GM23338 (cell line): ENCODE measurements at regions not wholly inside any gene's neighbourhood (a gene's known extent, or its start where the extent isn't known, plus 50 kb on each side); places are given as distances from the start of the nearest gene placed in this dataset.

Experiments
- ATAC-seq: fragments of 200-7000 bp; cut with Tn5 transposase; 3 replicates; pipeline ENCODE4 v1.9.1; 2020
- DNase-seq: peaks from one replicate; pipeline ENCODE4 v3.0.0-alpha.2; 2015; ENCODE audit warnings: low spot score
- H2AFZ ChIP-seq: fragments of 200-600 bp; sonication (generic); 2 replicates; pipeline ENCODE4 v1.8.0; 2016; ENCODE audit warnings: antibody characterized with exemption, mild to moderate bottlenecking, moderate library complexity
- H3F3A ChIP-seq: fragments of 200-600 bp; sonication (generic); replicated peaks from 2 replicates; pipeline ENCODE4 v1.8.0; 2017; ENCODE audit warnings: antibody characterized with exemption, mixed run types, low read depth
- H3K27ac ChIP-seq: fragments of 200-600 bp; sonication (generic); 2 replicates; pipeline ENCODE4 v1.6.1; 2016; ENCODE audit warnings: low read depth
- H3K27me3 ChIP-seq: fragments of 200-600 bp; sonication (generic); 2 replicates; pipeline ENCODE4 v1.8.0; 2016; ENCODE audit warnings: mild to moderate bottlenecking, mixed run types, moderate library complexity; ENCODE audit not compliant: insufficient read depth
- H3K36me3 ChIP-seq: fragments of 200-600 bp; sonication (generic); 2 replicates; pipeline ENCODE4 v1.8.0; 2016; ENCODE audit warnings: mild to moderate bottlenecking; ENCODE audit not compliant: insufficient read depth
- H3K4me1 ChIP-seq: fragments of 200-600 bp; sonication (generic); 2 replicates; pipeline ENCODE4 v1.8.0; 2016; ENCODE audit warnings: mild to moderate bottlenecking, moderate library complexity; ENCODE audit not compliant: insufficient read depth
- H3K4me2 ChIP-seq: fragments of 200-600 bp; sonication (generic); 2 replicates; pipeline ENCODE4 v1.7.1; 2017; ENCODE audit warnings: mixed run types
- H3K4me3 ChIP-seq: fragments of 200-600 bp; sonication (generic); 2 replicates; pipeline ENCODE4 v1.6.1; 2016; ENCODE audit warnings: mixed run types
- H3K79me2 ChIP-seq: fragments of 200-600 bp; sonication (generic); replicated peaks from 2 replicates; pipeline ENCODE4 v1.8.0; 2017; ENCODE audit warnings: mild to moderate bottlenecking; ENCODE audit not compliant: insufficient read depth
- H3K9me2 ChIP-seq: fragments of 200-600 bp; sonication (generic); 2 replicates; pipeline ENCODE4 v1.8.0; 2017; ENCODE audit not compliant: insufficient read depth
- H4K20me1 ChIP-seq: fragments of 200-600 bp; sonication (generic); replicated peaks from 2 replicates; pipeline ENCODE4 v1.8.0; 2017; ENCODE audit warnings: mild to moderate bottlenecking; ENCODE audit not compliant: insufficient read depth
- H3K27ac Mint-ChIP-seq: 2 replicates; pipeline ENCODE4 v1.8.0; 2020; ENCODE audit warnings: inconsistent platforms, mild to moderate bottlenecking, moderate library complexity, mixed read lengths
- H3K27me3 Mint-ChIP-seq: 3 replicates; pipeline ENCODE4 v1.8.0; 2022; ENCODE audit warnings: low read depth, mild to moderate bottlenecking, moderate library complexity, mixed read lengths, inconsistent platforms; ENCODE audit not compliant: insufficient read depth, poor library complexity
- H3K36me3 Mint-ChIP-seq: 3 replicates; pipeline ENCODE4 v1.8.0; 2021; ENCODE audit warnings: low read depth, mild to moderate bottlenecking, inconsistent platforms, moderate library complexity, mixed read lengths
- H3K4me1 Mint-ChIP-seq: 3 replicates; pipeline ENCODE4 v1.8.0; 2020; ENCODE audit warnings: mild to moderate bottlenecking, inconsistent platforms, mixed read lengths
- H3K4me3 Mint-ChIP-seq: 3 replicates; pipeline ENCODE4 v1.8.0; 2021; ENCODE audit warnings: moderate library complexity, mild to moderate bottlenecking, inconsistent platforms, mixed read lengths
- H3K9me3 Mint-ChIP-seq: 3 replicates; pipeline ENCODE4 v1.8.0; 2020; ENCODE audit warnings: moderate library complexity, mild to moderate bottlenecking, inconsistent platforms, mixed read lengths
- CREB1 ChIP-seq: fragments of 250-450 bp; sonication (Bioruptor Pico); IDR thresholded peaks from 2 replicates; pipeline ENCODE4 v1.5.0; 2020; ENCODE audit warnings: low read depth, mild to moderate bottlenecking, moderate library complexity
- CTCF ChIP-seq, 2 experiments: fragments of 200-600 bp in 1 of 2; sonication (generic) in 1 of 2; conservative IDR thresholded peaks; 2 replicates each; pipeline versions ENCODE4 v1.5.1 to v1.6.1; 2016 to 2017; ENCODE audit warnings: antibody characterized with exemption in 2 of 2, low read depth in 2 of 2, mild to moderate bottlenecking in 2 of 2, moderate library complexity in 1 of 2
- ETS1 ChIP-seq: IDR thresholded peaks from 2 replicates; pipeline ENCODE4 v1.6.1; 2016; ENCODE audit warnings: antibody characterized with exemption
- EZH2 ChIP-seq: fragments of 200-600 bp; sonication (generic); IDR thresholded peaks from one replicate; pipeline ENCODE4 v1.8.0; 2017; ENCODE audit warnings: antibody characterized with exemption, mild to moderate bottlenecking, low read depth; ENCODE audit not compliant: unreplicated experiment
- EZH2phosphoT487 ChIP-seq: fragments of 200-600 bp; sonication (generic); IDR thresholded peaks from one replicate; pipeline ENCODE4 v1.8.1; 2018; ENCODE audit warnings: antibody characterized with exemption; ENCODE audit not compliant: unreplicated experiment
- JUNB ChIP-seq: IDR thresholded peaks from one replicate; pipeline ENCODE4 v1.6.1; 2016; ENCODE audit warnings: antibody characterized with exemption; ENCODE audit not compliant: unreplicated experiment
- NANOG ChIP-seq: IDR thresholded peaks from 2 replicates; pipeline ENCODE4 v1.6.1; 2016; ENCODE audit warnings: antibody characterized with exemption, borderline replicate concordance
- POLR2AphosphoS5 ChIP-seq: IDR thresholded peaks from 2 replicates; pipeline ENCODE4 v1.6.1; 2016; ENCODE audit warnings: antibody characterized with exemption, low read depth
- REST ChIP-seq: IDR thresholded peaks from one replicate; pipeline ENCODE4 v1.6.1; 2018; ENCODE audit warnings: antibody characterized with exemption; ENCODE audit not compliant: unreplicated experiment
- STAT1 ChIP-seq: IDR thresholded peaks from one replicate; pipeline ENCODE4 v1.6.1; 2016; ENCODE audit warnings: antibody characterized with exemption; ENCODE audit not compliant: unreplicated experiment
- ZNF114 ChIP-seq: fragments of 250-450 bp; sonication (Bioruptor Pico); IDR thresholded peaks from 2 replicates; pipeline ENCODE4 v1.5.0; 2020; ENCODE audit warnings: mild to moderate bottlenecking, moderate library complexity
- ZNF331 ChIP-seq: fragments of 250-450 bp; sonication (Bioruptor Pico); IDR thresholded peaks from 2 replicates; pipeline ENCODE4 v1.5.0; 2020; ENCODE audit warnings: low read depth, mild to moderate bottlenecking, moderate library complexity
- ZNF462 ChIP-seq: fragments of 250-450 bp; sonication (Bioruptor Pico); IDR thresholded peaks from 2 replicates; pipeline ENCODE4 v1.5.0; 2020; ENCODE audit warnings: mild to moderate bottlenecking, moderate library complexity

- no peak overlapping the region for H3K4me2 ChIP-seq
- Mint-ChIP-seq H3K4me3 (no peak overlapping the region), H3K4me1 (no peaks in the 10 kb centered on the region), H3K27me3 (peaks cover 1% of the 10 kb centered on the region), H3K36me3 (peaks cover 44% of the 10 kb centered on the region), H3K9me3 (peaks cover 98% of the 10 kb centered on the region), H3K27ac (no peak overlapping the region)
- no peaks in the 10 kb centered on the region; the same call in 1 of the 2 replicates for H3K36me3 ChIP-seq
- H3K9me2 ChIP-seq: no peaks in the 10 kb centered on the region
- DNase-seq (no peak), ATAC-seq (no peak)
- no peaks in the 10 kb centered on the region for H3F3A ChIP-seq
- no peak overlapping the region for H3K4me3 ChIP-seq
- no peak overlapping the region for H2AFZ ChIP-seq
- H4K20me1 ChIP-seq: no peaks in the 10 kb centered on the region
- TF ChIP-seq EZH2 (no peak), EZH2phosphoT487 (no peak), POLR2AphosphoS5 (no peak), CREB1 (CRISPR knock-in tag) (no peak), ZNF331 (CRISPR knock-in tag) (no peak), ZNF462 (CRISPR knock-in tag) (no peak), STAT1 (no peak), CTCF (conservative IDR thresholded peaks at IDR 0.05; ENCODE audit: low read depth in 2 of 2) (no peak), REST (no peak), ZNF114 (no peak), JUNB (no peak), ETS1 (no peak), NANOG (no peak)
- H3K4me1 ChIP-seq: no peaks in the 10 kb centered on the region
- no peak overlapping the region for H3K27ac ChIP-seq
- H3K27me3 ChIP-seq: no peaks in the 10 kb centered on the region
- no peaks in the 10 kb centered on the region for H3K79me2 ChIP-seq
Measured at GRCh38 chr16:35725949-35726348, 2266.5 kb downstream of the TP53TG3F start.
